ELR (cell line): ENCODE measurements at regions not wholly inside any gene's neighbourhood (a gene's known extent, or its start where the extent isn't known, plus 50 kb on each side); places are given as distances from the start of the nearest gene placed in this dataset.
"Not testable (repeated sequence)": the region's sequence is repeated elsewhere in the genome, so short reads cannot be mapped to it uniquely, and the experiment has no call there.

Experiments
- DNase-seq: peaks from one replicate; pipeline ENCODE4 v3.0.0-alpha.2; 2015; ENCODE audit warnings: low read depth

- DNase-seq, result no peak
Observed at GRCh38 chr1:199794105-199794863, 233.2 kb upstream of the NR5A2 start.

- DNase-seq, result no peak
Observed at GRCh38 chr1:199799116-199799515, 228.4 kb upstream of the NR5A2 start.

GRCh38 chr1:199804526-199804925 is 223.0 kb upstream of the NR5A2 start:
- DNase-seq, result no peak

- DNase-seq, result peak; percentile 62
Observed at GRCh38 chr1:199808110-199808870, 219.2 kb upstream of the NR5A2 start.

GRCh38 chr1:199809311-199809710 is 218.2 kb upstream of the NR5A2 start:
- DNase-seq, result peak; percentile 44

- no peak for DNase-seq
Observed at GRCh38 chr1:199811163-199811562, 216.3 kb upstream of the NR5A2 start.

- DNase-seq, result no peak
Observed at GRCh38 chr1:199813198-199813597, 214.3 kb upstream of the NR5A2 start.

GRCh38 chr1:199815947-199816346 is 211.6 kb upstream of the NR5A2 start:
- no peak for DNase-seq

- no peak for DNase-seq
Observed at GRCh38 chr1:199817266-199817665, 210.2 kb upstream of the NR5A2 start.

- DNase-seq, result no peak
Observed at GRCh38 chr1:199821029-199821779, 206.3 kb upstream of the NR5A2 start.

GRCh38 chr1:199832451-199832850 is 195.1 kb upstream of the NR5A2 start:
- no peak for DNase-seq

- DNase-seq, result no peak
Observed at GRCh38 chr1:199834711-199835110, 192.8 kb upstream of the NR5A2 start.

GRCh38 chr1:199836430-199836829 is 191.1 kb upstream of the NR5A2 start:
- DNase-seq, result no peak

- DNase-seq, result no peak
Observed at GRCh38 chr1:199837321-199837720, 190.2 kb upstream of the NR5A2 start.

- DNase-seq, result not testable (repeated sequence)
Observed at GRCh38 chr1:199839608-199840007, 187.9 kb upstream of the NR5A2 start.

- not testable (repeated sequence) for DNase-seq
Observed at GRCh38 chr1:199843096-199843495, 184.4 kb upstream of the NR5A2 start.

GRCh38 chr1:199843861-199844260 is 183.6 kb upstream of the NR5A2 start:
- DNase-seq, result no peak

- no peak for DNase-seq
Observed at GRCh38 chr1:199847021-199847420, 180.5 kb upstream of the NR5A2 start.

GRCh38 chr1:199851439-199852140 is 175.9 kb upstream of the NR5A2 start:
- no peak for DNase-seq

GRCh38 chr1:199854686-199855321 is 172.7 kb upstream of the NR5A2 start:
- peak; percentile 61 for DNase-seq

- DNase-seq, result peak; percentile 85
Observed at GRCh38 chr1:199855580-199855979, 171.9 kb upstream of the NR5A2 start.
